ENCODE measurements at regions not wholly inside any gene's neighbourhood (a gene's known extent, or its start where the extent isn't known, plus 50 kb on each side); places are given as distances from the start of the nearest gene placed in this dataset.

DNA sequence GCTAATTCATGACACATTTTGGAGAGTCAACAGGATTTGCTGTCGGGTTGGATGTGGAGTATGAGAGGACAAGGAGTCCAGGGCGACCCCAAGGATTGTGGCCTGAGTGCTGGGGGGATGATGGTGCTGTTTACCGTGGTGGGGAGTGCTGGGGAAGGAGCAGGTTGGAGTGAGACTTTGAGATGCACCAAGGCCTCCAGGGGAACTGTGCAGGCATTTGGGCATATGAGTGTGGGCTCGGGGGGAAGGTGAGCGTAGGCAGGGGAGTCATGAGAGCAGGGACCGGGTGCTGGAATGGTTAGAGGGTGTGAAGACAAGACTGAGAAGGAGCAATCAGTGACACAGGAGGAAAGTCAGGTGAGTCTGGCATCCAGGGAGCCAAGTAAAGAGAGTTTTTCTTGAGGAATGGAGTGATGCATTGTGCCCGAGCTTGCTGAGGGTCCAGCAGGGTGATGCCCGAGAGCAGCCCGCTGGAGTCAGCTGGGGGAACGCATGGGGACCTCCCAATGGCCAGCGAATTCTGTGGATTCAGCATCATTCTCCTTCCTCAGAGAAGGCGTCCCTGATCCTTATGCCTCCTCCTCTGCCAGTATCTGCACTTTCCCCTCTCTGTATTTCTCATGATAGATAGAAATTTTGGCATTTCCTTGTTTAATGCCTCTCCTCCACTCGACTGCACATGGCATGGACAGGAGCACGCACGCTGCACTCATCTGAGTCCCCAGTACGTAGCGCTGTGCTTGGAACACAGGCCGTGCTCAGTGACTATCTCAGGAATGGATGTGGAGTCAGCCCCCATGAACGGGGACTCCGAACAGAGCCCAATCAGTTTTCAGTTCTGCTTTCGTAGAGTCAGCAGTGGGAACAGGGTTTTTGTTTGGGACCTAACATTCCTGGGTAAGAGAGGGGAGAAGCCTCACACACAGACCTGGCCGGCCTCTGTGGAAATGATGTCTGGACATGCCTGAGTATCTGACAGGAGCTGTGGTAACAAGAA is 52.1 kb upstream of the ETV3 start:
- H3K9me3 ChIP-seq = no peaks in the 10 kb centered on the region
- no peak for DNase-seq
- TF ChIP-seq POLR2A (IDR thresholded peaks at IDR 0.05) (no peak), CTCF (IDR thresholded peaks at IDR 0.05 in 4 of 5, conservative IDR thresholded peaks at IDR 0.05 in 1 of 5) (no peak)
- intact Hi-C loops (cut with DNase I; ENCODE audit: low total_unique reads) = loop anchor here (10.0 kb wide), 1 partner anchor 295 kb away; no protein-coding TSS in a partner anchor
- no peak overlapping the region for H3K4me3 ChIP-seq
- H3K27ac ChIP-seq = no peak overlapping the region
- ATAC-seq = no peak
- peaks cover 10 to 15% (median 12%) of the 10 kb centered on the region in 3 donors for H3K27me3 ChIP-seq
- in situ Hi-C loops (cut with MboI; ENCODE audit: low sequenced_read_pairs in 4 of 4) = loop anchor here in 2 of 4 donors (25.0 kb wide), 1 partner anchor 297 kb away; no protein-coding TSS in a partner anchor
- H3K4me1 ChIP-seq = no peaks in the 10 kb centered on the region
- no peaks in the 10 kb centered on the region for H3K36me3 ChIP-seq

GRCh38 chr1:157189096-157189495 is 50.9 kb upstream of the ETV3 start:
- no peaks in the 10 kb centered on the region for H3K4me1 ChIP-seq
- ATAC-seq (no peak), DNase-seq (no peak)
- H3K36me3 ChIP-seq = no peaks in the 10 kb centered on the region
- H3K27me3 ChIP-seq = peaks cover 5 to 8% (median 5%) of the 10 kb centered on the region in 3 donors
- H3K4me3 ChIP-seq = no peak overlapping the region
- TF ChIP-seq POLR2A (IDR thresholded peaks at IDR 0.05) = no peak
- TF ChIP-seq CTCF (IDR thresholded peaks at IDR 0.05 in 4 of 5, conservative IDR thresholded peaks at IDR 0.05 in 1 of 5) = no peak
- no peak overlapping the region for H3K27ac ChIP-seq
- intact Hi-C loops (cut with DNase I; ENCODE audit: low total_unique reads) (no loop called here), in situ Hi-C loops (cut with MboI; ENCODE audit: low sequenced_read_pairs in 4 of 4) (loop anchor here in 2 of 4 donors (25.0 kb wide), 1 partner anchor 298 kb away; no protein-coding TSS in a partner anchor)
- no peaks in the 10 kb centered on the region for H3K9me3 ChIP-seq

Measured in gastrocnemius medialis (tissue), 4 donors.